NCI-H345 treated with DMSO at 0.1 percent for 48 hours (cell line): ENCODE measurements at regions not wholly inside any gene's neighbourhood (a gene's known extent, or its start where the extent isn't known, plus 50 kb on each side); places are given as distances from the start of the nearest gene placed in this dataset.
"Not testable (repeated sequence)": the region's sequence is repeated elsewhere in the genome, so short reads cannot be mapped to it uniquely, and the experiment has no call there.

Experiments
- DNase-seq: peaks from one replicate; lab custom pipeline; 2025; ENCODE audit not compliant: unreplicated experiment; lab: John Stamatoyannopoulos, UW

- DNase-seq, result no peak
These were observed 552.1 kb downstream of the PYDC2 start for GRCh38 chr3:192013110-192013509.

- no peak for DNase-seq
These were observed 561.4 kb downstream of the PYDC2 start for GRCh38 chr3:192022412-192022811.

GRCh38 chr3:192024751-192025150, 563.8 kb downstream of the PYDC2 start:
- DNase-seq, result no peak

GRCh38 chr3:192026661-192027060, 565.7 kb downstream of the PYDC2 start:
- DNase-seq, result no peak

- DNase-seq, result no peak
These were observed 571.0 kb downstream of the PYDC2 start for GRCh38 chr3:192031941-192032340.

GRCh38 chr3:192033246-192033645, 572.3 kb downstream of the PYDC2 start:
- DNase-seq, result no peak

- DNase-seq, result no peak
These were observed 577.8 kb downstream of the PYDC2 start for GRCh38 chr3:192038726-192039125.

- DNase-seq, result no peak
These were observed 578.6 kb downstream of the PYDC2 start for GRCh38 chr3:192039593-192039992.

GRCh38 chr3:192040282-192041043, 579.5 kb downstream of the PYDC2 start:
- DNase-seq, result no peak

- no peak for DNase-seq
These were observed 581.2 kb downstream of the PYDC2 start for GRCh38 chr3:192042116-192042515.

GRCh38 chr3:192054881-192055280, 593.9 kb downstream of the PYDC2 start:
- DNase-seq, result no peak

- no peak for DNase-seq
These were observed 595.0 kb downstream of the PYDC2 start for GRCh38 chr3:192055946-192056345.

- no peak for DNase-seq
These were observed 596.3 kb downstream of the PYDC2 start for GRCh38 chr3:192057261-192057660.

GRCh38 chr3:192060160-192060781, 599.3 kb downstream of the PYDC2 start:
- DNase-seq, result peak; percentile 98

- no peak for DNase-seq
These were observed 600.5 kb downstream of the PYDC2 start for GRCh38 chr3:192061426-192061825.

GRCh38 chr3:192062186-192062585, 601.2 kb downstream of the PYDC2 start:
- no peak for DNase-seq

- DNase-seq, result no peak
These were observed 602.6 kb downstream of the PYDC2 start for GRCh38 chr3:192063570-192063969.

- no peak for DNase-seq
These were observed 604.0 kb downstream of the PYDC2 start for GRCh38 chr3:192064959-192065358.

GRCh38 chr3:192066253-192066652, 605.3 kb downstream of the PYDC2 start:
- not testable (repeated sequence) for DNase-seq

- no peak for DNase-seq
These were observed 607.7 kb downstream of the PYDC2 start for GRCh38 chr3:192068464-192069254.

- no peak for DNase-seq
These were observed 617.0 kb downstream of the PYDC2 start for GRCh38 chr3:192077795-192078497.
